GM10266 (cell line): ENCODE measurements at regions not wholly inside any gene's neighbourhood (a gene's known extent, or its start where the extent isn't known, plus 50 kb on each side); places are given as distances from the start of the nearest gene placed in this dataset.
A peak's percentile ranks its signal among the peaks of the same experiment; 100 is the strongest.

Experiments used
- DNase-seq: peaks from one replicate; pipeline ENCODE4 v3.0.0; 2012; ENCODE audit errors: extremely low spot score
- CTCF ChIP-seq: IDR thresholded peaks from 2 replicates; pipeline ENCODE4 v1.5.1; 2012; ENCODE audit warnings: mild to moderate bottlenecking, low read depth; ENCODE audit not compliant: control insufficient read depth, insufficient read depth; ENCODE audit errors: missing control alignments

GRCh38 chr3:132180337-132180791 lies 136.8 kb upstream of the ACP3 start:
- DNase-seq: peak; percentile 15
- TF ChIP-seq CTCF: peak; percentile 53

- DNase-seq: no peak
Observed at GRCh38 chr3:132183811-132184210, 133.4 kb upstream of the ACP3 start.

GRCh38 chr3:132187746-132188145 lies 129.5 kb upstream of the ACP3 start:
- TF ChIP-seq CTCF: no peak
- no peak for DNase-seq

More at GRCh38 chr3:132183811-132184210, 133.4 kb upstream of the ACP3 start:
- no peak for TF ChIP-seq CTCF

- no peak for DNase-seq
- no peak for TF ChIP-seq CTCF
Observed at GRCh38 chr3:132189601-132190000, 127.6 kb upstream of the ACP3 start.

GRCh38 chr3:132196113-132196512 lies 121.1 kb upstream of the ACP3 start:
- no peak for TF ChIP-seq CTCF
- DNase-seq: no peak

GRCh38 chr3:132198516-132198915 lies 118.7 kb upstream of the ACP3 start:
- DNase-seq: no peak
- no peak for TF ChIP-seq CTCF

GRCh38 chr3:132199451-132199850 lies 117.8 kb upstream of the ACP3 start:
- TF ChIP-seq CTCF: no peak
- DNase-seq: no peak
